HG03575 (cell line): ENCODE measurements at regions not wholly inside any gene's neighbourhood (a gene's known extent, or its start where the extent isn't known, plus 50 kb on each side); places are given as distances from the start of the nearest gene placed in this dataset.
"Not testable (repeated sequence)": the region's sequence is repeated elsewhere in the genome, so short reads cannot be mapped to it uniquely, and the experiment has no call there.

ENCODE experiments used
- ATAC-seq: cut with Tn5 transposase; IDR thresholded peaks from one replicate; pipeline ENCODE4 v1.9.1; 2021; ENCODE audit not compliant: unreplicated experiment, insufficient number of reproducible peaks, low FRiP score; ENCODE audit errors: extremely low read depth

DNA sequence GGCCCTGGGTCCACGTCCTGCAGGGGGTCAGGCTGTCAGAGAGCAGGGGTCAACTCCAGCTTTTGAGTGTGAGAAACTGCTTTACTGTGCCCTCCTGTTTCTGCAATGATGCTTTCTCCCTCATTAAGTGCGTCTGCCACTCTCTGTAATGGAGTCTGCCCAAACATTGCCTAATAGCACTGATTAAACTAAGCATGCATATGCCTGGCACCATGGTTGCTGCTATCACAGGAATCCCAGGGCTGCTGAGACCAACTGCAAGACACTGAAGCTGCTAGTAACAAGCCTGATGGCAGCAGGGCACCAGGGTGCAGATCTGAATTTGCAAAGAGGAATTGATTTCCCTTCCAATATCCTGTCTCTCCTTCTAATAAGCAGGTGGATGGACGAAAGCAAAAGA lies 125.3 kb downstream of the SLC24A2 start:
- no peak for ATAC-seq

DNA sequence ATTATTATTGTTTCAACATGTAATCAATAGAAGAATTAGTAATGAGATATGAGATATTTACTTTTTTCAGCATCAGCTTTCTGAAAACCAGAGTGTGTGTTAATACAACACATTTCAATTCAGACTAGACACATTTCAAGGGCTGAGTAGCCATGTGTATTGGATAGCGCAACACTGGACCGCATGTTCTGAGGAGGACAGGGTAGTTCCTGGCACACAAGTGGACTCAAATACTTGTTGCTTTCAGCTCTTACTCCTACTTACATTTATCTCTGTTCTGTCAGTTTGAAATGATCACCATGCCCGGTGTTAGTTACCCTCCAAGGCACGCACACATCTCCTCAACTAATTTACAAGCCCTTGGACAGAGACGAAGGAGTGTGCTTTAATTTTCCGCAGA lies 126.6 kb downstream of the SLC24A2 start:
- ATAC-seq = no peak

DNA sequence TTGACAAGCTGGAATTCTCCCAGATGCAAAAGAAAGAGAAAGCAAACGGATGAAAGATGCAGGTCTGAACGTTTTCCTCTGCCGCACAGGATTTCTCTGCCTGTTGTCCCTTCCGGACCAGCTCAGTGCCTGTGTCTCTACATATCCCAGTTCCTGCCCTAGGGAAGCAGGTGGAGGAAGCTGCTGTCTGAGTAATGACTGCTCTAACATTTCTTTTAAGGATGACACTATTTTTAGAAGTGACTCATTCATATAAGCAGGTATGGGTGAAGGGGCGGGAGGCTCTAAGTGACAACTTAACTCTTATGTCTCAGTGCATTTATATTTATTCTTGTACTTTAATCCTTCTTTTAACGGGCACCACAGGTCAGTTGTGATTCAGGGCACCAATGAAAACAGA lies 128.8 kb downstream of the SLC24A2 start:
- no peak for ATAC-seq

DNA sequence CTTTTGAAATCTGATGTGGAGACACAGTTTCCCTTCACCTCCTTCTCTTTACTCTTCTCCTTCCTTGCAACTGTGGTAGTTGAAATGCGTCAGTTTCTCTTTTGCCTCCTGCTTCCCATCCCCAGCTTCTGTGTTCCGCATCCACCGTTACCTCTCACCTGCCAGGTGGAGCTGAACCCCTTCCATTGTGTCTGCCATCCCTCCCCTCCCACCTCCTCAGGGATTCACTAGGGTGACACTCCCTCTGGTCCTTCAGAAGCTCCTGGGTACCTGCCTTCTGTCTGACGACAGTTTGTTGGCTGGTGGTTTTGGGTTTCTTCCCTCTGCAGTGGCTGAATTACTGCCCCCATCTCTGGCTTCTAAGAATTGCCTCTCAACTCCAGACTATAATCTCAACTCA lies 132.1 kb downstream of the SLC24A2 start:
- no peak for ATAC-seq

DNA sequence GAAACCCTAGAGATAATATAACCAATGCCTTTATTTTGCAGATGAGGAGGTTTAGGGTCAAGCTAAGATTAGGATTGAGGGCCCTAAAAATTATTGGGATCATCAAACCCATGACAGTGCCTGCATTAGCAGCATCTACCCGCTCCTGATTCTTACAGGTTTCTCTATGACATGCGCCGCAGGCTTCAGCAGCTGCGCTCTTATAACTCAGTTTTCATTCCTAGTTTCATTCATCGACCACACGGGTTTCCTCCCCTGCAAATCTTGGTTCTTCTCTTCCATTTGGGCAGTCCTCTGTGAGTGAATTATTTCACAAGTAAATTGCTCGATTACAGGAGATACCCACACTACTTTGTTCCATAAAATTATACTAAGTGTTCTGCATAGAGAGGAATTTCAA lies 137.2 kb downstream of the SLC24A2 start:
- ATAC-seq = no peak

DNA sequence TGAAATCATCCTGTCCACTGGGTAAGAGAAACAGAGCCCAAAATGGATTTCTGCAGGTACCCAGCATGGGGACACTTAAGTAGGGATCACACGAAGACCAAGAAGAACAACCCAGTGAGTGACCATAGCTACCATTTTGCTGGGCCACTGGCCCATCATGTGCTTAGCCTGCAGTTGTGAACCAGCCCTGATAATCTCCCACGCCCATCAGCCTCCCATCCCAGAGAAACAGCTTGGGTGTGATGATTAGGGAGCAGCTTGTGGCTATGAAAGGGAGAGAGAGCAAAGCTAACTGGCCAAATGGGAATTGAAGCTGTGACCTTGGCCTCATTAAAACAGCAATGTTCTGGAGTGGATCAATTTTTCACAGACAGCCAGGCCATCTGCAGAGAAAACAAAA lies 138.5 kb downstream of the SLC24A2 start:
- no peak for ATAC-seq

DNA sequence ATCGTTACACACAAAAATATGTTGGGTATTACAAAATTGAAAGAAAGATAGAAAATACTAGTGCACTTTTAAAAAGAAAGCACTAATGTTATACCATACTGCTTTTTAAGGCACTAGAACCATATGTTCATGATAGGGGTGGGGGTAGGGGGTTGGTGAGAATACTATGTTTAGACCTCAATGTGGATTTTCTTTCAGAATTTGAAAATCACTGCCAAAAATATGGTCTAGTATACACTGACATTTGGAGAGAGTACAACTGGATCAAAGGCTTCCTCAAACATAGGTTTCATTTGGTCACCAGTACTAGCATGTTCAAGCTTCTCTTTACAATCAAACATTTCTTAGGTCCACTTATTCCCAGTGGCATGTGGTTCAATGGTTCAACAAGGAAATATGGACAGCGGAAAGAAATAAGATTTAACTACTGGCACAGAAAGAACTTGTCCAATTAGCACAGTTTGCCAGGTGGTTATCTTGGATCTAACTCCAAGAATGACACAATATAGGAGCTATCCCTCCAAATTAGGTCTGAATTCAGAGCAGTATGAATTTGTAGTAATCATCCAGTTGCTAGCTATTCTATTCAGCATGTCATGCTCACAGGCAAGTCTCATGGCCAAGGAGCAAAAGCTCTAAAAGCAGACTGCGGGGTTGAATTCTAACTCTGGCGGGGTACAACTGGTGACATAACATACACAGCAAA lies 139.3 kb downstream of the SLC24A2 start:
- ATAC-seq = no peak

DNA sequence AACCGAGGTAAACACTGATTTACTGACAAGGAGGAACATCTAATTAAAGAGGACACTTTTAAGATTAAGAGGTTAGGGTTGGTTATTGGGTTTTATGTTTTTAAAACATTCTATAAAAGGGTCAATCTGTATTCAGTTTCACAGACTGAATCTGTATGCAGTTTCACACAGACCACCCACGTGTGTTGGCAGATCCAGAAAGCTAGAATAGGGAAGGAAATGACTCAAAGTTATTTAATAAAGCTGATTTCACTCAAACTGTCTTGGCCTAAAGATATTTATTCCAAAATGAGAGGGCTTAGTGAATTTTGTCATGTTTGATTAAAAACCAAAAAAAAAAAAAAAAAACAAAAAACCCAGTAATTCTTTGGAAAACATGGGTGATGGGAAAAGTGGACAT lies 140.2 kb downstream of the SLC24A2 start:
- no peak for ATAC-seq

DNA sequence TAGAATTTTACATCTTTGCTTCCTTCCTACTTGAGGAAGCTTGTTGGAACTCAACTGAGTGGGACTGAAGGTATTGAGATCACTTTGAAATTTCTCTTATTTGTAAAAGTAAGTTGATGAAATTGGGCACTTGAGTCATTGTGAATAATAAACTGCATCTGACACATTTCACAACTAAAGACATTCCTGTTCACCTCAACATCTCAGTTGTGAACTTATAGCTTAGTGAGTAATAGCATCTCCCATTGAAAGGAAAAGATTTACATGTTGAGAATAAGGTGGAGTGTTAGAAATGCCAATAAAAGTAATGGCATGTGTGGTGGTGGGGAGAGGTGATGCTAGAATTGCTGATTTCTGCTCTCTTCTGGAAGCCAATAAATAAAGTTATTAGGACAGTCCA lies 145.0 kb downstream of the SLC24A2 start:
- no peak for ATAC-seq

DNA sequence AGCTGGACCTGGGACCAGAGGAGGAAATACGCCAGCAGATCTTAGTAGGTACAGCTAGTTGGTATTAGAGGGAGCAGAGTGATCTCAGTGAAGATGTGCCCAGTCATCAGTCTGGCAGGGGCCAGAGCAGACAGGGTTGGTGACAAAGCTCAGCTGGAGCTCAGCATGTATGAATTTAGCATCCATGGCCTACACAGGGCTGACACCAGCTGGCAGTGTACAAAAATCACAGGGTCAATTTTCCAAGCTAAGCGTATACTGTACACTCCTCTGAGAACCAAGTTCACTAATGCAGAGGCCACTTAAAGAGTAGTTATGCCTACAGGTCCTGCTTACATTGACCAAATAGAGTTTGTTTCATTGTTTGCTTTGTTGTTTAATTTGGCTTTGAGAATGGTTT lies 146.6 kb downstream of the SLC24A2 start:
- ATAC-seq = no peak

DNA sequence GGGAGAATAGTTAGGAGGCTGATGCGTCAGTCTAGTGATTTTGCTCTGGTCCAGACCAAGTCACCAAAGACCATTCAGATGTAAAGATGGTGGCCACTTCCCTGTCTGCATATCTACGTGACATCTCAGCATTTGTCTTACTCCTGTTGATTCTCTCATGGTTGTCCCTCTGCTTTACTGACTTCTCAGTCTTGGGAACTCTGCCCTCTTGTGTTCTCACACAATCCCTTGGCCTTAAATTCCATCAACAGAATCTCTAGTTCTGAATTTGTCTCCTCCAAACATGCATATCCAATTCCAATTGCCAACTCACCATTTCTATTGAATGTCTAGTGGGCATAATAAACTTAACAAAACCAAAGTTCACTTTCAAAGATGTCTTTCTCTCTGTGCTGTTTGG lies 147.8 kb downstream of the SLC24A2 start:
- ATAC-seq = no peak

DNA sequence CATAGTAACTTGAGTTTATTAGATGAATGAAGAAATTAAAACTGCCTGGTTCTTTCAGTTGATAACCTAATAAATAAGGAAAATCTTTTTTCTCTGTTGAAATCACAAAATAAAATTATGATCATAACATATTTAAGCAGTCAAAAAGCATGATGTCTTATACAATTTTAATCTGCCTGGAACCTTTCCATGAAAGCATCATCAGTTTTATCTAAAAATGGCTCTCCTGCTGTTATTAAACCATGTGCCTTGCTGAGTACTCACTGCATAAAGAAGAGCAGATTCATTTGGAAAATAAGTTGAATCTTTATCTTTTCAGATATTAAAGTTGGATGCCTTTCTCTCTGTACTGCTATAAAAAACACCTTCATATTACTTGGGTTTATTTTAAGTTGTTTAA lies 148.8 kb downstream of the SLC24A2 start:
- no peak for ATAC-seq

DNA sequence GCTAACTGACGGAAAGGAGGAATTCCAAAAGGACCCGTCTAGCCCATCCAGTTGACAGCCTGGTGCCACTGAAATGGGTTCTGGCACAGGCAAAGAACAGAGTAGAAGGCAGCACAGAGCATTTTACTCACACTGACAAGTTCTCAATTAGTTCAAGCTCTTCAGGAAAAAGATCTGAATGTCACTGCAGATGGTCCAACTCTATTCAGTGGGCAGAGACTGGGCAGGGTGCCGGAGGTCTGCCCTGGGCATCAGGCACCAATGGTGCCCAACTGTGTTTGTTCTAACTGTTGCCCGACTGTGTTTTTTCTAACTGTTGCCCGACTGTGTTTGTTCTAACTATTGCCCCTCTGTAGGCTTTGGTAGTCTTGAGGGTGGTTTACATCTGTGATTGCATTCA lies 151.8 kb downstream of the SLC24A2 start:
- ATAC-seq = no peak

DNA sequence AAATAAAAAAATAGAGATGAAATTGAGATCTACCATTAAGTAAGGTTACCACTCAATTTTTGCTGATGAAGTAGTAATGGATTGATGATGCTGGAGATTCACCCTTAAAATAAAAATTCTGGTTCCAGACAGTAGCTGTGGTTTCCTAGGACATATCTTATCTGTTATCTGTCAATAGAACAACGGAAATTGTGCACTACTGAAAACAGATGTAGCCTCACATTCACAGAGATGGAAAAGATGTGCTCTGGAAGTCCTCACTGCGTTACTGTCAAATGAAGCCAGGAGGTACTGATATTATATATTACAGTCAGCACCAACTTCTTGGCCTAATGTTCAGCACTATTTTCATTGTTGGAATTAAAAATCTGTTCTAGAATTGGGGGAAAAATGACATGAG lies 154.0 kb downstream of the SLC24A2 start:
- no peak for ATAC-seq

DNA sequence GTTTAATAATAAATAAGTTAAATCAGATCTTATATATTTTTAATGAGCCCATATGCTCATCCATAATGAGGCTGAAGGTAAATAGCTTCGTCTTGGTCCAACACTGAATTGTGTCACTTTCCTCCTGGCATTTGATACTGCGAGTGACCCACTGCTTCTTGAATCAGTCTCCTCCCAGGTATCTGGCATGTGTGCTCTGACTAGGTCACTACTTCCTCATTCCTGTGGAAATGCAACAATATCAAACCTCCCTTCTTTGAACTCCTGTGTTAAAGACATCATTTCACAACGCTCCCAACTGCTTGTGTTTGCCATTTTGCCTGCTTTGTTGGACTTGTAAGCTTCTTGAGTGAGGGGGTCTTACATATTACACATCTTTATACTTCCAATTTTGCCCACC lies 157.7 kb downstream of the SLC24A2 start:
- no peak for ATAC-seq

DNA sequence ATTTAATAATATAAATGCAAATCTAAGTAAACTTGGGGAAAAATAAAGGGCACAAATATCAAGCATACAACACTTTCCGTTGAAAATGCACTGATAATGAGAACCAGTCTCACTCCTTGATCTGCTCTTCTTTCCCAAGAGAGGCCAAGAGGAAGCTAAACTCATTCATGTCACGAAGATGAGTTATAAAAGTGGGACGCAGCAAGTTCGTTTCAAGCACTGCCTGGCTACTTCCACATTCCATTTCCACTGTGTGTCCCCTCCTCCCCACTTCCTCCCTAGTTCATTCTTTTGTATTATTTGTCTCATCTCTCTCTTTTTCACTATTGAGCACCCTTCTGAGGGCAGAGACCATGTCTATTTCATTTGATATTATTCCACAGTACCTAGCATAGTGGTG lies 158.1 kb downstream of the SLC24A2 start:
- ATAC-seq = no peak

DNA sequence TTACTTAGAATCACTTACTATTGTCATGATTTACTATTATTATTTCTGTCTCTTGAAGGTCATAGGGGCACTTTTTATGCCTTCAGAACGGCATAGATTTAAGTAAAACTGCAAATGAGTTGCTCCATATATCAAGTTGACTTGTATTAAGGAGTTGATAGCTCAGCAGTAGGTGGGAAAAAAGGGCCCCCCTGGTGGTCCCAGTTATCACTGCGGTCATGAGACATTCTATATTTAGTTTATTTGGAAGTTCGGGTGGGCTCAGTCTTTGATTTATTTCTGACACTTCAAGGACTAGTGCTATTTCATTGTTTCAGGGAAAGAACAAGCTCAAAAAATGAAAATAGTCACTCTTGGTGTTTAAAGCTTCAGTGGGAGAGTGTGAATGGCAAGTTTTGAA lies 159.3 kb downstream of the SLC24A2 start:
- no peak for ATAC-seq

DNA sequence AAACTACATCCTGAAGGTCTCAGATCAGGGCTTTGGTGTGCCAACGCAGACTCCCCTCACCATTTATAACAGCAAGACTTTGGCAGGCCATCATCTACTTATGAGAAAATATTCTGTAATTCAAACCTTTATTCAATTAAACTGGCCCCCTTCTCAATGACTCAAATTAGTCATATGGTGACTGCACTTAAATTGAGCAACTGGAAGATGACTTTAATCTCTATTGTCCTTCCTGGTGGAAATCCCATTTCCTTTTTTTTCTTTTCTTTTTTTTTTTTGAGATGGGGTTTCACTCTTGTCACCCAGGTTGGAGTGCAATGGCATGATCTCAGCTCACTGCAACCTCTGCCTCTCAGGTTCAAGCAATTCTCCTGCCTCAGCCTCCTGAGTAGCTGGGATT lies 163.4 kb downstream of the SLC24A2 start:
- ATAC-seq = not testable (repeated sequence)

DNA sequence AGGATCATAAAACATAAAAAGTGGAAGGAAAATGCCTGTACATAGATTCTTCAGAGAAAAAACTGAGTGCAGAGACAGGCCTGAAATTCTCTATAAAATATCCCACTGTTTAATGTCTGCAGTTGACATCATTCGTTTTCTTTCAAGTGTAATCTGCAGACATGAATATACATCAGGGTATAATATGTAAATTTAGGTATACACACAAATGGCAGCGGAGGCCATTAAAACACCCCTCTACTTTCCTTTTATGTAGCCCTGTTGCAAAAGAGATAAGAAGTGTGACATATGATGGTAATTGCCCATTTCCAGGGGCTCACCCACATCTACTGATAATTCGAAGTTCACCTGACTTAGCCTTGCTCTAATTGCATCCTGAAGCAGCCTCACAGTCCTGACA lies 164.3 kb downstream of the SLC24A2 start:
- ATAC-seq = no peak

DNA sequence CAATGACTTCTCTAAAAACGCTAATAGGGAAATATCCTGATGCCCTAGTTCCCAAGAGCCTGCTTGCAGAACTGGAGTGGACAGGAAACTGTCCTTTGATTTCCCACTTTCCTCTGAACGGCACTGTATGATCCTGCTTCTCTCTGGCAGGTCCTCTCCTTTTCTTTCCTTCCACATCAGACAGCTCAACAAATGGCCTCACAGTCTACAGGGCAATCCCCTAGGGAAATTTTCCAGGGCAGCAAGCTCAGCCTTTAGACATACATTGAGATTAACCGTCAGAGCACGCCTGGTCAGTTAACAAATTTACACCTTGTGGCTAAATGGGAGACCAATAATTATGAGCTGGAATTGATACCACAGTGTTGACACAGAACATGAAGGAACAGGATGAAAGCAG lies 164.9 kb downstream of the SLC24A2 start:
- no peak for ATAC-seq

DNA sequence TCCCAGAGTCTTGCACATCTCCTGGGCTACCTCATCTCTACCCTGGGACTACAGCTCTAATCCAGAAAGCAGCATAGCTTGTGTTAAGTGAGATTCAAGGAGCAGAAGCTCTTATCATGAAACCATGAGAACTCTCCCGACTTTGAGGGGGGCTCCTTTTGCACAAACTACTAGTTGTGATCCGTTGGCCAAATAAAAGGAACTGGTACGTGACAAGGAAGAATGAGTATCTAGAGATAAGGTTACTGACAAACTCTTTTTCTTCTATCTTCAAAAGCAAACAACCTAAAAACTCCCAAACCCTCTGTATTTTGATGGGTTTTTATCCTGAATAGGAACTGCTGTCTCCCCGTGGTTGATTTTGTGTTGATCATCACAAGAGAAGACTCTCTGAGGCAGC lies 168.5 kb downstream of the SLC24A2 start:
- ATAC-seq = no peak
